ENCODE measurements at regions not wholly inside any gene's neighbourhood (a gene's known extent, or its start where the extent isn't known, plus 50 kb on each side); places are given as distances from the start of the nearest gene placed in this dataset.

- H3K4me3 ChIP-seq (replicated peaks; ENCODE audit: low read depth, low read length) = no peak overlapping the region
- TF ChIP-seq CTCF (IDR thresholded peaks at IDR 0.05; ENCODE audit: low read length, missing control alignments) = no peak
- no peak for DNase-seq (ENCODE audit: low read depth)
These were observed 116.0 kb upstream of the INHBA start for GRCh38 chr7:41818765-41819398.

- no peak overlapping the region for H3K4me3 ChIP-seq (replicated peaks; ENCODE audit: low read depth, low read length)
- no peak for DNase-seq (ENCODE audit: low read depth)
- TF ChIP-seq CTCF (IDR thresholded peaks at IDR 0.05; ENCODE audit: low read length, missing control alignments) = no peak
These were observed 114.5 kb upstream of the INHBA start for GRCh38 chr7:41817386-41817785.

- DNase-seq (ENCODE audit: low read depth) = no peak
- no peak overlapping the region for H3K4me3 ChIP-seq (replicated peaks; ENCODE audit: low read depth, low read length)
- TF ChIP-seq CTCF (IDR thresholded peaks at IDR 0.05; ENCODE audit: low read length, missing control alignments) = no peak
These were observed 113.2 kb upstream of the INHBA start for GRCh38 chr7:41816111-41816510.

GRCh38 chr7:41814888-41815287 is 112.0 kb upstream of the INHBA start:
- DNase-seq (ENCODE audit: low read depth) = no peak
- TF ChIP-seq CTCF (IDR thresholded peaks at IDR 0.05; ENCODE audit: low read length, missing control alignments) = no peak
- no peak overlapping the region for H3K4me3 ChIP-seq (replicated peaks; ENCODE audit: low read depth, low read length)

GRCh38 chr7:41813286-41813685 is 110.4 kb upstream of the INHBA start:
- no peak overlapping the region for H3K4me3 ChIP-seq (replicated peaks; ENCODE audit: low read depth, low read length)
- no peak for DNase-seq (ENCODE audit: low read depth)
- TF ChIP-seq CTCF (IDR thresholded peaks at IDR 0.05; ENCODE audit: low read length, missing control alignments) = no peak

GRCh38 chr7:41811941-41812340 is 109.1 kb upstream of the INHBA start:
- DNase-seq (ENCODE audit: low read depth) = no peak
- TF ChIP-seq CTCF (IDR thresholded peaks at IDR 0.05; ENCODE audit: low read length, missing control alignments) = no peak
- no peak overlapping the region for H3K4me3 ChIP-seq (replicated peaks; ENCODE audit: low read depth, low read length)

- H3K4me3 ChIP-seq (replicated peaks; ENCODE audit: low read depth, low read length) = no peak overlapping the region
- DNase-seq (ENCODE audit: low read depth) = no peak
- TF ChIP-seq CTCF (IDR thresholded peaks at IDR 0.05; ENCODE audit: low read length, missing control alignments) = no peak
These were observed 107.2 kb upstream of the INHBA start for GRCh38 chr7:41809940-41810576.

All from fibroblast of pulmonary artery (primary cell).